Fibroblast of lung (primary cell): ENCODE measurements at regions not wholly inside any gene's neighbourhood (a gene's known extent, or its start where the extent isn't known, plus 50 kb on each side); places are given as distances from the start of the nearest gene placed in this dataset.

Experiments used
- DNase-seq, 2 donors: peaks; one replicate each; pipeline versions ENCODE4 v3.0.0 to v3.0.0-alpha.2; 2010; ENCODE audit warnings: low read depth in 2 of 2
- H2AFZ ChIP-seq: 2 replicates; pipeline ENCODE4 v1.5.1; 2012; ENCODE audit warnings: low read length, control low read depth, inconsistent platforms
- H3K27ac ChIP-seq: 2 replicates; pipeline ENCODE4 v1.5.1; 2011; ENCODE audit warnings: low read length, control low read depth; ENCODE audit not compliant: insufficient read depth
- H3K27me3 ChIP-seq: 2 replicates; pipeline ENCODE4 v1.5.1; 2011; ENCODE audit warnings: mild to moderate bottlenecking, low read length; ENCODE audit not compliant: control insufficient read depth, insufficient read depth
- H3K36me3 ChIP-seq: 2 replicates; pipeline ENCODE4 v1.5.1; 2011; ENCODE audit warnings: low read length; ENCODE audit not compliant: control insufficient read depth, insufficient read depth
- H3K4me1 ChIP-seq: 2 replicates; pipeline ENCODE4 v1.5.1; 2011; ENCODE audit warnings: low read length; ENCODE audit not compliant: control insufficient read depth, insufficient read depth; ENCODE audit errors: extremely low read depth
- H3K4me2 ChIP-seq: 2 replicates; pipeline ENCODE4 v1.5.1; 2011; ENCODE audit warnings: low read length, control low read depth; ENCODE audit not compliant: insufficient read depth; ENCODE audit errors: extremely low read depth
- H3K4me3 ChIP-seq, 4 experiments: fragments of 200-600 bp in 1 of 4; sonication (generic) in 1 of 4; replicated peaks in 1 of 4; 2 replicates each; pipeline ENCODE4 v1.5.1; 2011 to 2016; ENCODE audit warnings: low read length in 4 of 4, low read depth in 3 of 4, mild to moderate bottlenecking in 3 of 4, control low read depth in 2 of 4, inconsistent platforms in 1 of 4, mixed read lengths in 1 of 4; ENCODE audit not compliant: insufficient read depth in 1 of 4; ENCODE audit errors: control extremely low read depth in 1 of 4
- H3K79me2 ChIP-seq: 2 replicates; pipeline ENCODE4 v1.5.1; 2012; ENCODE audit warnings: mild to moderate bottlenecking, low read length, inconsistent platforms; ENCODE audit not compliant: control insufficient read depth, insufficient read depth
- H3K9ac ChIP-seq: 2 replicates; pipeline ENCODE4 v1.5.1; 2011; ENCODE audit warnings: mild to moderate bottlenecking, low read length, control low read depth; ENCODE audit not compliant: insufficient read depth
- H3K9me3 ChIP-seq: 2 replicates; pipeline ENCODE4 v1.5.1; 2012; ENCODE audit warnings: low read depth, low read length; ENCODE audit not compliant: control insufficient read depth, insufficient read depth
- H4K20me1 ChIP-seq: 2 replicates; pipeline ENCODE4 v1.5.1; 2011; ENCODE audit warnings: low read length; ENCODE audit not compliant: control insufficient read depth, insufficient read depth; ENCODE audit errors: extremely low read depth
- CTCF ChIP-seq, 2 donors: IDR thresholded peaks in 1 of 2; conservative IDR thresholded peaks in 1 of 2; 1 replicate in 1 of 2; 2 replicates in 1 of 2; pipeline ENCODE4 v1.5.1; 2011 to 2012; ENCODE audit warnings: low read length in 2 of 2, control low read depth in 1 of 2, inconsistent platforms in 1 of 2, low read depth in 1 of 2, mild to moderate bottlenecking in 1 of 2
- EZH2 ChIP-seq: IDR thresholded peaks from 2 replicates; pipeline ENCODE4 v1.5.1; 2012; ENCODE audit warnings: low read length, control low read depth, mild to moderate bottlenecking; ENCODE audit errors: missing control alignments

DNA sequence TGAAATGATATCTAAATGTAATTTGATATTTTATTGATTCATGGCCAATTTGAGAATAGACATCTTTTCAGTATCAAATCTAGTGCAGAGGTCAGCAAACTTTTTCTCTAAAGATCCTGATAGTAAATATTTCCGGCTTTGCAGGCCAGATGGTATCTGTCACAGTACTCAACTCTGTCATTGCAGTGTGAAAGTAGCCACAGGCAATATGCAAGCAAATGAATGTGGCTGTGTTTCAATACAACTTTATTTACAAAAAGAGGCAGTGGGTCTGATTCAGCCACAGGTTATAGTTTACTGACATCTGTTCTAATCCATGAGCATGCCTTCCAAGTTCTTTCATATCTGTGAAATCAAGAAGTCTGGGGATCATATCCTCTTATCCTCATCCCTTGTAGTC, 221.2 kb downstream of the PRDM2 start:
- DNase-seq: no peak
- Histone ChIP-seq H3K36me3 (no peaks in the 10 kb centered on the region), H2AFZ (no peak overlapping the region), H4K20me1 (no peaks in the 10 kb centered on the region), H3K9me3 (no peaks in the 10 kb centered on the region), H3K27me3 (no peaks in the 10 kb centered on the region), H3K27ac (no peak overlapping the region), H3K79me2 (no peaks in the 10 kb centered on the region), H3K9ac (no peak overlapping the region), H3K4me1 (no peaks in the 10 kb centered on the region), H3K4me3 (no peak overlapping the region), H3K4me2 (no peak overlapping the region)
- TF ChIP-seq CTCF (conservative IDR thresholded peaks at IDR 0.05 in 1 of 2, IDR thresholded peaks at IDR 0.05 in 1 of 2; ENCODE audit: low read depth in 1 of 2, low read length in 2 of 2): no peak
- TF ChIP-seq EZH2: no peak

DNA sequence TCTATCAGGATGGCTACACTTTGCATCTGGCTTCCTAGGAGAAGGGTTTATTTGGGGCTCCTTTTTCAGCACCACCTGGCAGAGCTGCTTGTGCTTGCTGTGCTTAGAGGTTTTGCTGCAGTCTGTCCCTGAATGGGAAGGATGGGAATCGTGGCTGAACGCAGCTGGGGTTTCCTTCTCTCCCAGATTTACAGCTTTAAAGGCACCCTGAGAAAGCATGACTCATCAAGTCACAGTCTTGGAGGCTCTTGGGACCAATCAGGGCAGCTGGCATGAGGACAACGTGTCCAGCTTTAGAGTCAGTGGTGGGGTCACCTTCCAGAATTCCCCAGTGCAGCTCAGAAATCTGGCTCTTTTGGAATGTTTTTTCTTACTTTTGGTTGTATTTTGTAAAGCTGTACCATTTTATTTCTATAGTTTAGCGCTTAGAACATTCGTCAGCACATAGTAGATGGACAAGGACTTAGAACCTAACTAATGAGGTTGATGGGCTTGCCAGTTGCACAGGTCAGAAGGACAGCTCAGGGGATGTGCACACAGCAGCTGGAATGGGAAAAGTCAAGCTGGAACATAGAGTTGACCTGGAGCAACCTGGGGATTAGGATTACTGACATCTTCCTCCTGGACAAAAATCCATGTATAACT, 222.6 kb downstream of the PRDM2 start:
- no peaks in the 10 kb centered on the region for H4K20me1 ChIP-seq
- no peak overlapping the region for H2AFZ ChIP-seq
- no peak overlapping the region for H3K4me3 ChIP-seq
- H3K79me2 ChIP-seq: no peaks in the 10 kb centered on the region
- H3K27me3 ChIP-seq: no peaks in the 10 kb centered on the region
- no peaks in the 10 kb centered on the region for H3K36me3 ChIP-seq
- TF ChIP-seq CTCF (conservative IDR thresholded peaks at IDR 0.05 in 1 of 2, IDR thresholded peaks at IDR 0.05 in 1 of 2; ENCODE audit: low read depth in 1 of 2, low read length in 2 of 2): no peak
- no peak for TF ChIP-seq EZH2
- no peaks in the 10 kb centered on the region for H3K4me1 ChIP-seq
- no peak overlapping the region for H3K27ac ChIP-seq
- H3K4me2 ChIP-seq: no peak overlapping the region
- no peak for DNase-seq
- H3K9me3 ChIP-seq: no peaks in the 10 kb centered on the region
- no peak overlapping the region for H3K9ac ChIP-seq

DNA sequence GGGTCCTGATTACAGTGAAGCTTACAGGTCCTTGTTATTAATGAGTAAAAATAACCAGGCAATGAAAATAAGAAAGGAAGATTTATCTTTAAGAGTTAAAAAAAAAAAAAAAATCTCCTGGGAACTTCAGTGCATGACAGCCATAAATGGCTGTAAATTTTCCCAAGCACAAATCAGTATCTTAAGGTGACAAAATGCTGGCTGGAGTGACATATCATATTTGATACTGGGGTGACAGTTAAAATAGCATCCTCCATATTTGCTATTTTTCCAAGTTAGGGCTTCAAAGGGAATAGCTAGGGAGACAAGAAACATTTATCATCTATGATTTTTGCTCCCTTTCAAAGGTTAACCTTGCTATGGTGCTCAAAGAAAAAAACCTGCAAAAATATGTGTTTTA, 226.6 kb downstream of the PRDM2 start:
- no peaks in the 10 kb centered on the region for H4K20me1 ChIP-seq
- no peaks in the 10 kb centered on the region for H3K79me2 ChIP-seq
- H3K9me3 ChIP-seq: no peaks in the 10 kb centered on the region
- no peaks in the 10 kb centered on the region for H3K27me3 ChIP-seq
- H3K27ac ChIP-seq: no peak overlapping the region
- no peaks in the 10 kb centered on the region for H3K4me1 ChIP-seq
- H3K4me2 ChIP-seq: no peak overlapping the region
- H3K36me3 ChIP-seq: no peaks in the 10 kb centered on the region
- no peak for DNase-seq
- no peak overlapping the region for H3K4me3 ChIP-seq
- H2AFZ ChIP-seq: no peak overlapping the region
- no peak overlapping the region for H3K9ac ChIP-seq
- TF ChIP-seq EZH2: no peak
- no peak for TF ChIP-seq CTCF (conservative IDR thresholded peaks at IDR 0.05 in 1 of 2, IDR thresholded peaks at IDR 0.05 in 1 of 2; ENCODE audit: low read depth in 1 of 2, low read length in 2 of 2)
